Activated T-cell treated with anti-CD3 and anti-CD28 coated beads, Interleukin-2, amount 50 U/mL, for 72 hours (primary cell): ENCODE measurements at regions not wholly inside any gene's neighbourhood (a gene's known extent, or its start where the extent isn't known, plus 50 kb on each side); places are given as distances from the start of the nearest gene placed in this dataset.
"Not testable (repeated sequence)": the region's sequence is repeated elsewhere in the genome, so short reads cannot be mapped to it uniquely, and the experiment has no call there.

Experiments used
- ATAC-seq, 2 donors: fragments of 150-1000 bp; cut with Tn5 transposase; replicated peaks in 1 of 2; 2 replicates each; pipeline ENCODE4 v1.10.0; 2021; ENCODE audit warnings: moderate library complexity in 2 of 2, mild to moderate bottlenecking in 1 of 2
- DNase-seq, 2 donors: peaks; one replicate each; pipeline ENCODE4 v3.0.0; 2021 to 2022; ENCODE audit warnings: mixed read lengths in 1 of 2
- H3K27ac Mint-ChIP-seq: one replicate; pipeline ENCODE4 v1.8.0; 2022; ENCODE audit warnings: mild to moderate bottlenecking, moderate library complexity, mixed read lengths
- H3K27me3 Mint-ChIP-seq: one replicate; pipeline ENCODE4 v1.8.0; 2022; ENCODE audit warnings: low read depth, mixed read lengths
- H3K36me3 Mint-ChIP-seq, 2 donors: one replicate each; pipeline ENCODE4 v1.8.0; 2022; ENCODE audit warnings: mixed read lengths in 2 of 2, mild to moderate bottlenecking in 1 of 2; ENCODE audit not compliant: insufficient read depth in 2 of 2
- H3K4me1 Mint-ChIP-seq: one replicate; pipeline ENCODE4 v1.8.0; 2022; ENCODE audit warnings: low read depth, mixed read lengths
- H3K4me3 Mint-ChIP-seq, 2 donors: one replicate each; pipeline ENCODE4 v1.8.0; 2022; ENCODE audit warnings: mild to moderate bottlenecking in 2 of 2, mixed read lengths in 2 of 2, moderate library complexity in 2 of 2
- H3K9me3 Mint-ChIP-seq, 2 donors: one replicate each; pipeline ENCODE4 v1.8.0; 2022; ENCODE audit warnings: mixed read lengths in 2 of 2

GRCh38 chr18:51342815-51343214 lies 145.3 kb upstream of the MEX3C start:
- no peaks in the 10 kb centered on the region for H3K36me3 Mint-ChIP-seq
- peak in 1 of 2 donors; percentile 5 for DNase-seq
- H3K4me1 Mint-ChIP-seq, result no peaks in the 10 kb centered on the region
- peak; percentile 50 to 53 for ATAC-seq
- peaks cover 0 to 1% of the 10 kb centered on the region in 2 donors for H3K9me3 Mint-ChIP-seq
- H3K27ac Mint-ChIP-seq, result no peak overlapping the region
- H3K27me3 Mint-ChIP-seq, result peaks cover 41% of the 10 kb centered on the region
- H3K4me3 Mint-ChIP-seq, result no peak overlapping the region

GRCh38 chr18:51345848-51346391 lies 148.4 kb upstream of the MEX3C start:
- no peak overlapping the region for H3K27ac Mint-ChIP-seq
- peaks cover 41% of the 10 kb centered on the region for H3K27me3 Mint-ChIP-seq
- no peaks in the 10 kb centered on the region for H3K4me1 Mint-ChIP-seq
- no peaks in the 10 kb centered on the region for H3K36me3 Mint-ChIP-seq
- ATAC-seq, result no peak
- DNase-seq, result no peak
- H3K4me3 Mint-ChIP-seq, result no peak overlapping the region
- H3K9me3 Mint-ChIP-seq, result peaks cover 0 to 1% of the 10 kb centered on the region in 2 donors

GRCh38 chr18:51346404-51346803 lies 148.9 kb upstream of the MEX3C start:
- H3K4me1 Mint-ChIP-seq, result no peaks in the 10 kb centered on the region
- no peaks in the 10 kb centered on the region for H3K36me3 Mint-ChIP-seq
- H3K9me3 Mint-ChIP-seq, result peaks cover 0 to 1% of the 10 kb centered on the region in 2 donors
- H3K4me3 Mint-ChIP-seq, result no peak overlapping the region
- DNase-seq (no peak), ATAC-seq (no peak)
- peaks cover 45% of the 10 kb centered on the region for H3K27me3 Mint-ChIP-seq
- no peak overlapping the region for H3K27ac Mint-ChIP-seq

GRCh38 chr18:51350081-51350480 lies 152.6 kb upstream of the MEX3C start:
- H3K27me3 Mint-ChIP-seq, result peaks cover 50% of the 10 kb centered on the region

GRCh38 chr18:51355841-51356240 lies 158.4 kb upstream of the MEX3C start:
- Mint-ChIP-seq H3K4me1 (no peaks in the 10 kb centered on the region), H3K4me3 (no peak overlapping the region), H3K27ac (no peak overlapping the region), H3K9me3 (no peaks in the 10 kb centered on the region), H3K27me3 (peaks cover 35% of the 10 kb centered on the region), H3K36me3 (no peaks in the 10 kb centered on the region)
- DNase-seq (no peak), ATAC-seq (no peak)

More at GRCh38 chr18:51350081-51350480, 152.6 kb upstream of the MEX3C start:
- Mint-ChIP-seq H3K36me3 (no peaks in the 10 kb centered on the region), H3K27ac (no peak overlapping the region), H3K4me1 (no peaks in the 10 kb centered on the region), H3K9me3 (no peaks in the 10 kb centered on the region), H3K4me3 (no peak overlapping the region)
- ATAC-seq (no peak), DNase-seq (no peak)

GRCh38 chr18:51360301-51360700 lies 162.8 kb upstream of the MEX3C start:
- not testable (repeated sequence) for H3K27ac Mint-ChIP-seq

GRCh38 chr18:51361130-51361860 lies 163.8 kb upstream of the MEX3C start:
- Mint-ChIP-seq H3K27me3 (peaks cover 5% of the 10 kb centered on the region), H3K36me3 (no peaks in the 10 kb centered on the region), H3K4me1 (no peaks in the 10 kb centered on the region), H3K4me3 (no peak overlapping the region), H3K27ac (no peak overlapping the region), H3K9me3 (no peaks in the 10 kb centered on the region)
- DNase-seq, result no peak
- ATAC-seq, result no peak

More at GRCh38 chr18:51360301-51360700, 162.8 kb upstream of the MEX3C start:
- H3K36me3 Mint-ChIP-seq, H3K27me3 Mint-ChIP-seq, DNase-seq, H3K4me1 Mint-ChIP-seq, ATAC-seq, H3K4me3 Mint-ChIP-seq, H3K9me3 Mint-ChIP-seq: not testable (repeated sequence)

GRCh38 chr18:51363384-51363783 lies 165.9 kb upstream of the MEX3C start:
- ATAC-seq, result no peak

GRCh38 chr18:51370996-51371395 lies 173.5 kb upstream of the MEX3C start:
- peaks cover 3 to 5% of the 10 kb centered on the region in 2 donors for H3K36me3 Mint-ChIP-seq
- H3K9me3 Mint-ChIP-seq, result peaks cover 3 to 4% of the 10 kb centered on the region in 2 donors
- no peak overlapping the region for H3K27ac Mint-ChIP-seq
- H3K4me1 Mint-ChIP-seq, result no peaks in the 10 kb centered on the region
- ATAC-seq, result no peak
- no peak overlapping the region for H3K4me3 Mint-ChIP-seq
- no peak for DNase-seq
- peaks cover 31% of the 10 kb centered on the region for H3K27me3 Mint-ChIP-seq

More at GRCh38 chr18:51363384-51363783, 165.9 kb upstream of the MEX3C start:
- H3K4me1 Mint-ChIP-seq, result no peaks in the 10 kb centered on the region
- no peaks in the 10 kb centered on the region for H3K36me3 Mint-ChIP-seq
- H3K9me3 Mint-ChIP-seq, result no peaks in the 10 kb centered on the region
- peaks cover 15% of the 10 kb centered on the region for H3K27me3 Mint-ChIP-seq
- no peak overlapping the region for H3K27ac Mint-ChIP-seq
- no peak overlapping the region for H3K4me3 Mint-ChIP-seq
- DNase-seq, result no peak

GRCh38 chr18:51371929-51372328 lies 174.4 kb upstream of the MEX3C start:
- Mint-ChIP-seq H3K4me1 (no peaks in the 10 kb centered on the region), H3K4me3 (no peak overlapping the region), H3K36me3 (peaks cover 3 to 5% of the 10 kb centered on the region in 2 donors), H3K27me3 (peaks cover 39% of the 10 kb centered on the region), H3K9me3 (peaks cover 3 to 5% of the 10 kb centered on the region in 2 donors), H3K27ac (no peak overlapping the region)
- no peak for ATAC-seq
- no peak for DNase-seq

- Mint-ChIP-seq H3K27ac (no peak overlapping the region), H3K9me3 (no peaks in the 10 kb centered on the region), H3K4me1 (no peaks in the 10 kb centered on the region), H3K4me3 (no peak overlapping the region), H3K27me3 (peaks cover 11% of the 10 kb centered on the region), H3K36me3 (no peaks in the 10 kb centered on the region)
- ATAC-seq (no peak), DNase-seq (no peak)
Measured at GRCh38 chr18:51382081-51382480, 184.6 kb upstream of the MEX3C start.

- DNase-seq, result no peak
- H3K36me3 Mint-ChIP-seq, result no peaks in the 10 kb centered on the region
- ATAC-seq, result peak in 1 of 2 donors; percentile 13
- no peaks in the 10 kb centered on the region for H3K4me1 Mint-ChIP-seq
- H3K9me3 Mint-ChIP-seq, result no peaks in the 10 kb centered on the region
- H3K4me3 Mint-ChIP-seq, result no peak overlapping the region
- H3K27me3 Mint-ChIP-seq, result peaks cover 14% of the 10 kb centered on the region
- H3K27ac Mint-ChIP-seq, result no peak overlapping the region
Measured at GRCh38 chr18:51383116-51383515, 185.6 kb upstream of the MEX3C start.

GRCh38 chr18:51383711-51384110 lies 186.2 kb upstream of the MEX3C start:
- H3K4me3 Mint-ChIP-seq, result no peak overlapping the region
- H3K27me3 Mint-ChIP-seq, result peaks cover 8% of the 10 kb centered on the region
- ATAC-seq (no peak), DNase-seq (no peak)
- no peaks in the 10 kb centered on the region for H3K36me3 Mint-ChIP-seq
- H3K9me3 Mint-ChIP-seq, result no peaks in the 10 kb centered on the region
- H3K27ac Mint-ChIP-seq, result no peak overlapping the region
- no peaks in the 10 kb centered on the region for H3K4me1 Mint-ChIP-seq

GRCh38 chr18:51385270-51385669 lies 187.8 kb upstream of the MEX3C start:
- Mint-ChIP-seq H3K27ac (no peak overlapping the region), H3K36me3 (no peaks in the 10 kb centered on the region), H3K27me3 (peaks cover 7% of the 10 kb centered on the region), H3K4me1 (no peaks in the 10 kb centered on the region), H3K9me3 (no peaks in the 10 kb centered on the region), H3K4me3 (no peak overlapping the region)
- ATAC-seq, result no peak
- DNase-seq, result no peak
